Esophagus muscularis mucosa (tissue), 3 donors: ENCODE measurements at regions not wholly inside any gene's neighbourhood (a gene's known extent, or its start where the extent isn't known, plus 50 kb on each side); places are given as distances from the start of the nearest gene placed in this dataset.

ENCODE experiments used
- POLR2A ChIP-seq: fragments of 450-650 bp; IDR thresholded peaks from one replicate; pipeline ENCODE4 v1.6.1; 2017; ENCODE audit warnings: antibody characterized with exemption, moderate library complexity, mild to moderate bottlenecking, low read depth
- TF ChIP-seq, protein P1 (sequence below), 3 experiments: fragments of 200-600 bp in 2 of 3; fragments of 450-650 bp in 1 of 3; sonication (generic) in 2 of 3; IDR thresholded peaks; one replicate each; pipeline ENCODE4 v1.5.1; 2017 to 2019; ENCODE audit warnings: antibody characterized with exemption in 3 of 3, mild to moderate bottlenecking in 2 of 3, moderate library complexity in 1 of 3

DNA sequence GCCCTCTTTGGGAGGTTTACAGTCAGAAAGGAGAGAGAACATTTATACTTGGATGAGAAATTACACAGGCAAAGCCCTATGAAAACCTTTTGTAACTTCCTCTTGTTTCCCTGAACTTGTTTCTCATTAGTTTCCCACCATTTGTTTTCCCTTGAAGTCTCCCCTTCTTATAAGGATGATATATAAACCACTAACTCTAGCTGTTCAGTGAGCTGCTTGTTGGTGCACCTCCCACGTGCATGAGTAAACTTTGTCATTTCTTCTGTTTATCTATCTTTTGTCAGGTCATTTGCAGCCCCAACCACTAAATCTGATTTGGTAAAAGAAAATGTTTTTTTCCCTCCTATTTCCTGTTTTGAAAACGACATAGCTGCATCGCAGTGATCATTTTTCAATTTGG, 919.9 kb downstream of the SLITRK1 start:
- TF ChIP-seq, protein P1, sequence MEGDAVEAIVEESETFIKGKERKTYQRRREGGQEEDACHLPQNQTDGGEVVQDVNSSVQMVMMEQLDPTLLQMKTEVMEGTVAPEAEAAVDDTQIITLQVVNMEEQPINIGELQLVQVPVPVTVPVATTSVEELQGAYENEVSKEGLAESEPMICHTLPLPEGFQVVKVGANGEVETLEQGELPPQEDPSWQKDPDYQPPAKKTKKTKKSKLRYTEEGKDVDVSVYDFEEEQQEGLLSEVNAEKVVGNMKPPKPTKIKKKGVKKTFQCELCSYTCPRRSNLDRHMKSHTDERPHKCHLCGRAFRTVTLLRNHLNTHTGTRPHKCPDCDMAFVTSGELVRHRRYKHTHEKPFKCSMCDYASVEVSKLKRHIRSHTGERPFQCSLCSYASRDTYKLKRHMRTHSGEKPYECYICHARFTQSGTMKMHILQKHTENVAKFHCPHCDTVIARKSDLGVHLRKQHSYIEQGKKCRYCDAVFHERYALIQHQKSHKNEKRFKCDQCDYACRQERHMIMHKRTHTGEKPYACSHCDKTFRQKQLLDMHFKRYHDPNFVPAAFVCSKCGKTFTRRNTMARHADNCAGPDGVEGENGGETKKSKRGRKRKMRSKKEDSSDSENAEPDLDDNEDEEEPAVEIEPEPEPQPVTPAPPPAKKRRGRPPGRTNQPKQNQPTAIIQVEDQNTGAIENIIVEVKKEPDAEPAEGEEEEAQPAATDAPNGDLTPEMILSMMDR (IDR thresholded peaks at IDR 0.05), result no peak
- TF ChIP-seq POLR2A, result no peak
